ENCODE measurements at regions not wholly inside any gene's neighbourhood (a gene's known extent, or its start where the extent isn't known, plus 50 kb on each side); places are given as distances from the start of the nearest gene placed in this dataset.

GRCh38 chr2:107530046-107530445, 296.6 kb upstream of the RGPD4 start:
- TF ChIP-seq CTCF (IDR thresholded peaks at IDR 0.05), result no peak
- TF ChIP-seq POLR2AphosphoS5 (IDR thresholded peaks at IDR 0.05), result no peak
- TF ChIP-seq POLR2A (IDR thresholded peaks at IDR 0.05; ENCODE audit: low read depth), result no peak

Data from esophagus muscularis mucosa (tissue), 3 donors.